HepG2 (cell line): ENCODE measurements at regions not wholly inside any gene's neighbourhood (a gene's known extent, or its start where the extent isn't known, plus 50 kb on each side); places are given as distances from the start of the nearest gene placed in this dataset.

Source experiments
- ATAC-seq: fragments of 200-7000 bp; cut with Tn5 transposase; 3 replicates; pipeline ENCODE4 v1.9.1; 2020; ENCODE audit warnings: mild to moderate bottlenecking, moderate library complexity
- BruUV-seq: library from RNA; stranded (reverse); fragments of 400-500 nt; replicated peaks from 2 replicates; lab custom pipeline; 2021; lab: Mats Ljungman, UMichigan
- CTCF ChIA-PET: fragments of 300-600 bp; formaldehyde crosslinking; extraction: SDS; loops from one replicate; lab custom pipeline; 2021; ENCODE audit warnings: low total read pairs, inconsistent platforms, low intra/inter-chr PET ratio; lab: Yijun Ruan, JAX
- POLR2A ChIA-PET: fragments of 350-600 bp; sonication (Branson Sonifier 250); formaldehyde crosslinking; loops from one replicate; lab custom pipeline; 2020; ENCODE audit warnings: antibody characterized with exemption, inconsistent platforms; lab: Yijun Ruan, JAX
- DNase-seq: peaks from one replicate; pipeline ENCODE4 v3.0.0-alpha.2; 2015; ENCODE audit warnings: low spot score
- FAIRE-seq: peaks from 3 replicates; lab custom pipeline; 2011; peaks lifted over from hg19 to GRCh38; lab: Jason Lieb, UNC
- H2AFZ ChIP-seq: one replicate; pipeline ENCODE4 v1.6.1; 2011; ENCODE audit warnings: low read length, inconsistent platforms
- H3K27ac ChIP-seq: fragments of 300-600 bp; 3 replicates; pipeline ENCODE4 v1.8.0; 2011; ENCODE audit warnings: mixed run types, mild to moderate bottlenecking, mixed read lengths, low read length, inconsistent platforms; ENCODE audit not compliant: insufficient read depth; ENCODE audit errors: extremely low read length
- H3K27me3 ChIP-seq, 2 experiments: fragments of 200-600 bp in 1 of 2; 2 replicates in 1 of 2; 3 replicates in 1 of 2; pipeline versions ENCODE4 v1.6.0 to v1.8.0; 2011; ENCODE audit warnings: low read length in 2 of 2, mild to moderate bottlenecking in 2 of 2, moderate library complexity in 2 of 2, inconsistent platforms in 1 of 2; ENCODE audit not compliant: insufficient read depth in 2 of 2, control insufficient read depth in 1 of 2
- H3K36me3 ChIP-seq, 2 experiments: fragments of 200-600 bp in 1 of 2; replicated peaks in 1 of 2; 2 replicates in 1 of 2; 3 replicates in 1 of 2; pipeline versions ENCODE4 v1.5.1 to v1.8.0; 2011; ENCODE audit warnings: low read length in 2 of 2, inconsistent platforms in 1 of 2; ENCODE audit not compliant: insufficient read depth in 2 of 2, control insufficient read depth in 1 of 2
- H3K4me1 ChIP-seq: 2 replicates; pipeline ENCODE4 v1.5.1; 2012; ENCODE audit warnings: low read length, inconsistent platforms; ENCODE audit not compliant: insufficient read depth
- H3K4me2 ChIP-seq: 2 replicates; pipeline ENCODE4 v1.6.0; 2011; ENCODE audit warnings: low read depth, low read length, inconsistent platforms
- H3K4me3 ChIP-seq, 3 experiments: fragments of 200-600 bp in 1 of 3; sonication (generic), shearing (Covaris generic) in 1 of 3; replicated peaks in 1 of 3; 2 replicates each; pipeline ENCODE4 v1.5.1; 2011 to 2016; ENCODE audit warnings: low read length in 3 of 3, inconsistent platforms in 2 of 3, low read depth in 2 of 3, mild to moderate bottlenecking in 2 of 3, control low read depth in 1 of 3, mixed read lengths in 1 of 3; ENCODE audit not compliant: insufficient read depth in 1 of 3
- H3K79me2 ChIP-seq: one replicate; pipeline ENCODE4 v1.6.1; 2011; ENCODE audit warnings: low read length, inconsistent platforms; ENCODE audit not compliant: insufficient read depth
- H3K9ac ChIP-seq: 2 replicates; pipeline ENCODE4 v1.6.0; 2011; ENCODE audit warnings: mild to moderate bottlenecking, low read depth, low read length, inconsistent platforms; ENCODE audit not compliant: insufficient read depth
- H3K9me3 ChIP-seq: 2 replicates; pipeline ENCODE4 v1.5.1; 2012; ENCODE audit warnings: mild to moderate bottlenecking, low read length
- H4K20me1 ChIP-seq: 2 replicates; pipeline ENCODE4 v1.6.0; 2011; ENCODE audit warnings: inconsistent platforms, mild to moderate bottlenecking, low read length, moderate library complexity; ENCODE audit not compliant: insufficient read depth
- KLF6 ChIP-seq: IDR thresholded peaks from 2 replicates; pipeline ENCODE4 v1.8.0; 2016; ENCODE audit warnings: missing biosample characterization, missing genetic modification reagents
- MAFF ChIP-seq: IDR thresholded peaks from 2 replicates; pipeline ENCODE4 v1.6.1; 2011; ENCODE audit warnings: low read depth, low read length, improper control_type of control experiment
- MAFK ChIP-seq, 2 experiments: IDR thresholded peaks in 1 of 2; conservative IDR thresholded peaks in 1 of 2; 2 replicates each; pipeline ENCODE4 v1.6.1; 2011; ENCODE audit warnings: improper control_type of control experiment in 2 of 2, low read length in 2 of 2
- PREB ChIP-seq: sonication (generic); formaldehyde crosslinking; IDR thresholded peaks from 2 replicates; pipeline ENCODE4 v1.4.0; 2020; ENCODE audit warnings: missing genetic modification reagents
- SRSF9 ChIP-seq: fragments of 200-400 bp; formaldehyde crosslinking; IDR thresholded peaks from 2 replicates; pipeline ENCODE4 v1.6.1; 2018; ENCODE audit warnings: borderline replicate concordance, mild to moderate bottlenecking, low read depth, low read length; ENCODE audit not compliant: insufficient read depth, poor library complexity, severe bottlenecking
- ZMAT3 ChIP-seq: sonication (generic); formaldehyde crosslinking; conservative IDR thresholded peaks from 2 replicates; pipeline ENCODE4 v1.7.0; 2021; ENCODE audit warnings: missing genetic modification reagents
- ZNF790 ChIP-seq: sonication (generic); formaldehyde crosslinking; IDR thresholded peaks from 2 replicates; pipeline ENCODE4 v1.8.0; 2022; ENCODE audit warnings: missing genetic modification reagents, mild to moderate bottlenecking, borderline replicate concordance
- WGBS: methylation state at CpG from one replicate; pipeline ENCODE4 v1.1.6; 2017; ENCODE audit warnings: low lambda C conversion rate; 5-methylcytosine and 5-hydroxymethylcytosine counted together
- in situ Hi-C: cut with HindIII; loops from 2 replicates; pipeline ENCODE4 v1.10.0; 2017; ENCODE audit warnings: low pct_unique_long_range_greater_than_20kb; ENCODE audit not compliant: extremely low pct_ligation_motif_present
- intact Hi-C: fragments of 100-400 bp; cut with micrococcal nuclease; formaldehyde crosslinking; loops from one replicate; pipeline ENCODE4 v1.10.0; 2022; ENCODE audit not compliant: unreplicated experiment

- ATAC-seq, result no peak
- in situ Hi-C loops, result no loop called here
- H3K27ac ChIP-seq, result no peak overlapping the region
- H3K79me2 ChIP-seq, result no peaks in the 10 kb centered on the region
- H4K20me1 ChIP-seq, result no peaks in the 10 kb centered on the region
- no TSS peak for BruUV-seq
- TF ChIP-seq MAFK (conservative IDR thresholded peaks at IDR 0.05 in 1 of 2, IDR thresholded peaks at IDR 0.05 in 1 of 2; ENCODE audit: low read length in 2 of 2), result peak; percentile 73 to 89
- no peak for TF ChIP-seq KLF6 (CRISPR knock-in tag)
- TF ChIP-seq MAFF, result peak; percentile 71
- TF ChIP-seq, all 625 proteins: peak for 2
- intact Hi-C loops, result no loop called here
- CTCF ChIA-PET, result no interaction called here
- H3K4me2 ChIP-seq, result no peak overlapping the region
- H3K4me3 ChIP-seq, result no peak overlapping the region
- H3K36me3 ChIP-seq, result no peaks in the 10 kb centered on the region
- POLR2A ChIA-PET, result no interaction called here
- no peaks in the 10 kb centered on the region for H3K4me1 ChIP-seq
- H3K27me3 ChIP-seq, result no peaks in the 10 kb centered on the region
- no peak overlapping the region for H2AFZ ChIP-seq
- WGBS, result 0% methylated on average over 2 of the region's 2 CpGs
- H3K9me3 ChIP-seq, result peaks cover 5% of the 10 kb centered on the region
- H3K9ac ChIP-seq, result no peak overlapping the region
- FAIRE-seq (no peak), DNase-seq (no peak)
Observed at GRCh38 chr14:48454887-48455286, 779.5 kb upstream of the MDGA2 start.

GRCh38 chr14:48452437-48452995 is 777.1 kb upstream of the MDGA2 start:
- intact Hi-C loops, result no loop called here
- in situ Hi-C loops, result no loop called here
- ATAC-seq, result no peak
- CTCF ChIA-PET, result no interaction called here
- no peaks in the 10 kb centered on the region for H3K27me3 ChIP-seq
- H4K20me1 ChIP-seq, result no peaks in the 10 kb centered on the region
- H3K79me2 ChIP-seq, result no peaks in the 10 kb centered on the region
- DNase-seq, result no peak
- FAIRE-seq, result no peak
- H3K9me3 ChIP-seq, result peaks cover 8% of the 10 kb centered on the region
- no peak overlapping the region for H3K4me3 ChIP-seq
- POLR2A ChIA-PET, result no interaction called here
- no peak for TF ChIP-seq PREB (CRISPR knock-in tag)
- TF ChIP-seq SRSF9, result no peak
- no peak for TF ChIP-seq ZNF790 (CRISPR knock-in tag)
- TF ChIP-seq ZMAT3 (CRISPR knock-in tag), result no peak
- H3K4me2 ChIP-seq, result no peak overlapping the region
- H3K27ac ChIP-seq, result no peak overlapping the region
- no peaks in the 10 kb centered on the region for H3K36me3 ChIP-seq
- no peaks in the 10 kb centered on the region for H3K4me1 ChIP-seq
- BruUV-seq, result no TSS peak
- no peak overlapping the region for H3K9ac ChIP-seq
- WGBS, result 4% methylated on average over 2 of the region's 2 CpGs
- H2AFZ ChIP-seq, result no peak overlapping the region
